GM19395 (cell line): ENCODE measurements at regions not wholly inside any gene's neighbourhood (a gene's known extent, or its start where the extent isn't known, plus 50 kb on each side); places are given as distances from the start of the nearest gene placed in this dataset.
"Not testable (repeated sequence)": the region's sequence is repeated elsewhere in the genome, so short reads cannot be mapped to it uniquely, and the experiment has no call there.

Source experiments
- ATAC-seq: cut with Tn5 transposase; IDR thresholded peaks from one replicate; pipeline ENCODE4 v1.9.1; 2021; ENCODE audit warnings: mild to moderate bottlenecking, moderate library complexity; ENCODE audit not compliant: unreplicated experiment

DNA sequence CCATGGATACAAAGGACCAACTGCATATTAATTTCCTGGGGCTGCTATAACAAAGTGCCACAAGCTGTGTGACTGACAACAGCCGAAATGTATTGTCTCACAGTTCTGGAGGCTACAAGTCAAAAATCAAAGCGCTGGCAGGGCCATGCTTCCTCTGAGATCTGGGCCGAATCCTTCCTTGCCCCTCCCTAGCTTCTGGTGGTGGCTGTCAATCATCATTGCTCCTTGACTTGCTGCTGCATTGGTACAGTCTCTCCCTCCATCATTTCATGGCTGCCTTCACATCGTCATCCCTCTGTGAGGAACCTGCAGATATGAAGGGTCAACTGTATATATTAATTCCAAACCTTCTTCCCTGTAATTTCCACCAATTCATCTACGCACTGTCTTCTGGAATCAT lies 118.3 kb downstream of the EXOC5 start:
- ATAC-seq: no peak

GRCh38 chr14:57139173-57139572 lies 129.5 kb downstream of the EXOC5 start:
- no peak for ATAC-seq

DNA sequence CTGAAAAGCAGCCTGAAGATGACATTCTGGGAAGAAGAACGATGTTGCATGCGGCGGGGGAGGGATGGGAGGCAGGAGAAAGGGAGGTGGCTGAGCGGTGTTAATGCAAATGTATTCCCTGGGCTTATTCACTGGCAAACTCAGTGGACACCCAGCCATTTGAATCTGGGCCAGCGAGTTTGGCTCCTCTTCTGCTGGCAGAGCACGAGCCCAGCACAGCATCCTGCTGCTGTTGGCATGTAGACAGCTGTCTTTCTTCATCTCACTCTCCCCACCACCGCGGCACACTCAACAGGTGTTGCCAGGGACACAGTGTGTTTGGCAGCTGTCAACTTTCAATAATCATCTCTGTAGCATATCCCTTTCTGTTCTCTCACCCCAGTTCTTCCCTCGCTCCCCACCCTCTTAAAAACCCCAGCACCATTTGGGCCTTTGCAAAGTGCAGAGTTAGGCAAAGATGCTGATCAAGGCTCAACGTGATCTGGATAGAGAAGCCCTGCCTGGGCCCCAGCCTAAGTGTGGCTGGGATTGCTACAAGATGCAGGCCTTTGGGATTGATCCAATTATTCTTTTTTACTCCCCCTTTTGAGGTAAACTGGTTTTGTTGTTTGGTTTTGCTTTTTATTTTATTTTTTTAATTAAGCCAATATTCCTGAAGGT lies 131.9 kb downstream of the EXOC5 start:
- no peak for ATAC-seq

DNA sequence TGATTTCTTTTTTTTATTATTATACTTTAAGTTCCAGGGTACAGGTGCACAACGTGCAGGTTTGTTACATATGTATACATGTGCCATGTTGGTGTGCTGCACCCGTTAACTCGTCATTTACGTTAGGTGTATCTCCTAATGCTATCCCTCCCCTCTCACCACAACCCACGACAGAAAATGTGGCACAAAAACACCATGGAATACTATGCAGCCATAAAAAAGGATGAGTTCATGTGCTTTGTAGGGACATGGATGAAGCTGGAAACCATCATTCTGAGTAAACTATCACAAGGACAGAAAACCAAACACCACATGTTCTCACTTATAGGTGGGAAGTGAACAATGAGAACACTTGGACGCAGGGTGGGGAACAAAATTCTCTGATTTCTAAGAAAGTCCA lies 140.9 kb downstream of the EXOC5 start:
- not testable (repeated sequence) for ATAC-seq

- no peak for ATAC-seq
Observed at GRCh38 chr14:57122129-57122528, 146.6 kb downstream of the EXOC5 start.

DNA sequence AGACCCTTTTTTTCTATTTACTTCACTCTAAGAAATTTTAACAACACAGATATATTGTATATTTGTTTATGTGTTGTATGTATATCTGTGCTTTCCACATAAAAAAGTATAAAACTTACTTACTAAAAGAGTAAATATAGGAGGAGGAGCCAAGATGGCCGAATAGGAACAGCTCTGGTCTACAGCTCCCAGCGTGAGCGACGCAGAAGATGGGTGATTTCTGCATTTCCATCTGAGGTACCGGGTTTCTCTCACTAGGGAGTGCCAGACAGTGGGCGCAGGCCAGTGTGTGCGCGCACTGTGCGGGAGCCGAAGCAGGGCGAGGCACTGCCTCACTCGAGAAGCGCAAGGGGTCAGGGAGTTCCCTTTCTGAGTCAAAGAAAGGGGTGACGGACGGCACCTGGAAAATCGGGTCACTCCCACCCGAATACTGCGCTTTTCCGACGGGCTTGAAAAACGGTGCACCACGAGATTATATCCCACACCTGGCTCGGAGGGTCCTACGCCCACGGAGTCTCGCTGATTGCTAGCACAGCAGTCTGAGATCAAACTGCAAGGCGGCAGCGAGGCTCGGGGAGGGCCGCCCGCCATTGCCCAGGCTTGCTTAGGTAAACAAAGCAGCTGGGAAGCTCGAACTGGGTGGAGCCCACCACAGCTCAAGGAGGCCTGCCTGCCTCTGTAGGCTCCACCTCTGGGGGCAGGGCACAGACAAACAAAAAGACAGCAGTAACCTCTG lies 156.5 kb downstream of the EXOC5 start:
- ATAC-seq: not testable (repeated sequence)

DNA sequence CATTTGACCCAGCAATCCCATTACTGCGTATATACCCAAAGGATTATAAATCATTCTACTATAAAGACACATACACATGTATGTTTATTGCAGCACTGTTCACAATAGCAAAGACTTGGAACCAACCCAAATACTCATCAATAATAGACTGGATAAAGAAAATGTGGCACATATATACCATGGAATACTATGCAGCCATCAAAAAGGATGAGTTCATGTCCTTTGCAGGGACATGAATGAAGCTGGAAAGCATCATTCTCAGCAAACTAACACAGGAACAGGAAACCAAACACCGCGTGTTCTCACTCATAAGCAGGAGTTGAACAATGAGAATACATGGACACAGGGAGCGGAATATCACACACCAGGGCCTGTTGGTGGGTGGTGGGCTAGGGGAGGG lies 158.3 kb downstream of the EXOC5 start:
- ATAC-seq: not testable (repeated sequence)

DNA sequence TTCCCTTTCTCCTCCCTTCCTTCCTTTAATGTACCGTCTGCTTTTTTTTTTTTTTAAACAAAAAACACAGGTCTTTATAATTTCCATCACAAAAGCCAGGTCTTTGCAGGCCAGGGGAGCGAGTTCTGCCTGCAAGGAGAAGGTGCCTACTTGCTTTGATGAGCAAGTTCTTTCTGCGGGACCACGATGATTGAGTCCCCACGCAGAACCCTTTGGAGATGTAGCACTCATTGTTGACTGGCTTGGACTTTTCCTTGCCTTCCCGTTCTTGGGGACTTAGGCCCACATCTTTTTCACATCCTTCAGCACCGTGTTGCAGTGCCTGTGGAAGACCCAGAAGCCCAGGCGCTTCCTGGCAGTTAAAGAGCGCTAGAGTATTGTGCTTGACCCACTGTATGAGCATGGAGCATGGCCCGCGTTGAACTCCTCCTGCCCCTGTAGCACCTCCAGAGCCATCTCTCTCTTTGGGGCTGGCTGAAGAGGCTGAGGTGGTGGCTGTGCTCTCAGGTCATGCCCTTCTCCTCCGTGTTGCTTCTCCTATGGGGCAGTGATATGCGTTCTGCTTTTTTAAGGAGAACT lies 177.6 kb downstream of the EXOC5 start:
- no peak for ATAC-seq

DNA sequence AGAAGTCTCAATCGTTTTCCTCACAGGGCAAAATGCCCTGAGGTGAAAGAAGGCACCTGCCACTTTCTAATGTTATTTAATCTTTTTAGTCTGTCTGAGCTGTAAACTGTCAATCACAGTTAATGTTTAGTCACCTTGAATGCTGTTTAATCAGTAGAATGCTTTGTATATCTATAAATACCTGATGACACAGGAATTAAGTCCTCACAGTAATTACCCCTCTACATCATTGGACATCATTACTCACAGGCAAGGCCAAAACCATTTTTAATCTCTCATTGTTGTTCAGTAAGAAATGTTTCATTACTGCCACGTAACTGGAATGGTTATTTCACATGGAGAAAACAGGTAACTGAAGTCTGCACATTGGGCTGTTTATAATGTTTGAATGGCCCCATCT lies 178.8 kb downstream of the EXOC5 start:
- ATAC-seq: no peak

DNA sequence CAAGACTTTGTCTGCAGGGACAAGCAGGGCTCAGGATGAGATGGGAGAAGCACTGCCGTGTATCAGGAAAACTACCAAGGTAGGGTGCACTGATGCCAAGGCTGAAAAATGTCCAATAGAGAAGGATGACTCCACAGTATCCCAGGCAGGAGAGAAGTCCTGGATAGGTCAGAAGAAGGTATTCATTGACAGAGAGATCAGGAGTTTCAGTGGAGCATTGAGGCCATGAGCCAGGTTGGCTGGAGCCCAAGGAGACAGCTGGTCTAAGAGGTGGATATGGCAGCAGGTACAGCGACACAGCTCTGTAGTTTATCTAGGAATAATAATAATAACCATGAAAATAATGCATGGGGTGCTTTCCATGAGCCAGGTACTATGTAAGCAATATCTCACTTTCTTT lies 180.9 kb downstream of the EXOC5 start:
- no peak for ATAC-seq

DNA sequence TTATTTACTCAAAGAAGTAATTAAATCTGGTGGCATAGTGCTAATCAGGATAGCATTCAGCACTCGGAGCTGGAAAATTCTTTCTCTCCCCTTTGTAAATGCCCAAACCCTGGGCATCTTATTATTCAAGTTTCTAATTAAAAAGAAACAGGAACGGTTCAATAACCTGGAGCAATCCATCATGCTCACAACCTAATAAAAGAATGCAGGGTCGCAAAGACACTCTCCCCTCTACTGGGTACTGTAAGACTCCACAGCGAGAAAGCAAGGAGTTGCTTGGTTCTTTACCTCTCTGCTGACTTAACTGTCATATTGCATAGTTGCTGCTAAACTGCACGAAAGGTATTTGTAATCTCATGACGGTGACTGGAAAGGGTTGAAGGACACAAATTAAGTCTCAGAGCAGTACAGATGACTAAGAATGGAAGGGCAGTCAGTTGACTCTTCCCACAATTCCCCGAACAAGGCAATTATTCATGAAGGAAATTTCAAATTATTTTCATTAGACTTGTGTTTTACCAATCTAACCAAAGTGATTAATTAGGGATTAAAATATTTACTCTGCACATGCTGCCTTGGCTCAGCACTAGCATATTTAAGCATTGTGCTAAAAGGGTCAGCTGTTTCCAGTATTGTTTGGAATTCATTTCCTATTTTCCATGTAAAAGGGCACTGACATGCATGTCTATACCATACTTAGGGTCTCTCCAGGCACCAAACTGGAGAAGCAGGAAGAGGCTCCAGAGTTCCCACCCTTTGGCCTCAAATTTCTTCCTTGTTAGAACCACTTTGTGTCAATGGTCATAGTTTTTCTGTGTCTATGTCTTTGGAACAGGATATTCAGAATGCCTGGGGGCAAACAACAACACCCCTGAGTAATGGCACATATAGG lies 182.2 kb downstream of the EXOC5 start:
- no peak for ATAC-seq

DNA sequence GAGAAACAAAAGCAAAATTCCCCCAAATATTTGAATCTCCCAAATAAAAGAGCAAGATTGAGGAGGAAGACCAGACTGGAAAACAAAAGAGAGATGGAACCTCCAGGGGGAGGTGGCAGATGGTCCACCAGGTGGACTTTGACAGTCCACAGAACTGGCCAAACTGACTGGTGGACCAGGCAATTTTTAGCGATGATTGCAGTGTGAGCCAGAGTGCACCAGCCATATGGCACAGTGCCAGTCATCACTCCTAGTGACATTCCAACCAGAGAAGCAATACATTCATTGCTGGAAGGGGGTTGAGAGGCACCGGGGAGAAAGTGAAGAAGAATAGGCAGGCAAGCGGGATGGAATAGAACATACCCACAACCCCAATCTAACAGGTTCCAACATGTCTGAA lies 182.9 kb downstream of the EXOC5 start:
- ATAC-seq: no peak

DNA sequence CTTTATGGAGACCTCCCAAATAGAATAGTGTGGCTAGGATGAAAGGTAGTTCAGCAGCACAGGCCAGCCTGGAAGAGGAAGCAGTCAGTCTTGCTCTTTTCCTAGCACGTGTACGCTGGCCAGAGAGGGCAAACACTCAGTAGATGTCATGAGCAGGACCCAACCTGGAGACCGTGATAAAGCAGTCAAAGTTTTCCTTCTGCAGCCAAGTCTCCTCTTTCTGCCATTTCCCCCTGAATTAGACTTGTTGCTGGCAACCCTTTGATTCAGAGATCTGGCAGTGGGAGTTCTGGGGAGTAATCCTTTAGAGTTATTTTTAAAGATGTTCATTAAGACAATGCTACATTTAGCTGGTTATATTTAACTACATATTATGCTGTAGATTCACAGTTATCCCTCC lies 183.7 kb downstream of the EXOC5 start:
- ATAC-seq: no peak

- no peak for ATAC-seq
Observed at GRCh38 chr14:57080691-57081090, 188.0 kb downstream of the EXOC5 start.

DNA sequence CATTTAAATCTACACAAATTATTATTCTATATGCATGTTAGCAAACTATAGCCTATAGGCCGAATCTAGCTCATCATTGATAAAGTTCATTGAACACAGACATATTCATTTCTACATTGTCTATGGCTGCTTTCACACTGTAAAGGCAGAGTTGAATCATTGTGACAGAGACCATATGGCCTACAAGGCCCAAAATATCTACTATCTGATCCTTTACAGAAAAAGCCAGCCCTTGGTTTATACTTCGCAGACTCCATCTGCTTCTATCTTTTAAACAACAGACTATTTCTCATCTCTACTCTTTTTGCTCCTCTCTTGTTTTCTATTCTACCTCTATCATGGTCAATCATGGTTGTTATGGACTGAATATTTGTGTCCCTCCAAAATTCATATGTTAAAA lies 190.7 kb downstream of the EXOC5 start:
- no peak for ATAC-seq

- ATAC-seq: no peak
Observed at GRCh38 chr14:57073986-57074385, 194.7 kb downstream of the EXOC5 start.

DNA sequence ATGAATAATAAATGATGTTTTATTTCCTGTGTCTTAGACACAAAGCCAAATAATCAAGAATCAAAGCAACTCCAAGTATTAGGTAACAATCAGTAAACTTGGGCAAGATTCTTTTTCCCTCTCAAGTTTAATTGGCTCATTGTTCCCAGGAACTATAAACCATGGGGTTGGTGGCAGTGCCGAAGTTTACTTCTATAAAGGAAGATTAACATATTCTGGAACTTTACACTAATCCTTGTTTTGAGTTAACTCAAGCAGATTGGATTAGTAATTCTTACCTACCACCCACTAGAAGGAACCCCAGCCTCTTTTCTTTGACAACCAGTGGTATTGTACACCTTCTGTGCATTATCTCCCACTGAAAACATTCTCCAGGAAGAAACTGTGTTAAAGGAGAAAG lies 197.1 kb downstream of the EXOC5 start:
- no peak for ATAC-seq

GRCh38 chr14:57069702-57070101 lies 199.0 kb downstream of the EXOC5 start:
- ATAC-seq: no peak

- ATAC-seq: no peak
Observed at GRCh38 chr14:57068511-57068910, 200.2 kb downstream of the EXOC5 start.

- ATAC-seq: peak; percentile 76
Observed at GRCh38 chr14:57066887-57067513, 201.7 kb downstream of the EXOC5 start.

DNA sequence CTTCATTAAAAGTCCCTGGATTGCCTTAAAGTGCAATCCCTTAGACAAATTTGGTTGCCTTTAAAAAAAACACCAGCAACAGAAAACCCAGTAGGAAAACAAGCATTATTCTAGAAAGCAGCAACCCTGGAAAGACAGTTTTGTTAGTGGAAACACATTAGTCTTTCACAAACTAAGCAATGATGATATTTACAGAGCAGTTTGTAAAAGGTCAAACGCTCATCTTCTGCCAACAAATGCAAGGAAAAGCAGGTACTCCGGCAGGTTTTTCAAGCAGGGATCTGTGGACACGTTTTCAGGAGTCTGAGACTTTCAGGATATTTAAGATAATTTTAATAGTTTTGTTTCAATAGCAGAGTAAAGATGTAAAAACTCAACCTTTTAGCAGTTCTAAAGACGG lies 202.2 kb downstream of the EXOC5 start:
- ATAC-seq: no peak
